ENCODE measurements at regions not wholly inside any gene's neighbourhood (a gene's known extent, or its start where the extent isn't known, plus 50 kb on each side); places are given as distances from the start of the nearest gene placed in this dataset.

DNA sequence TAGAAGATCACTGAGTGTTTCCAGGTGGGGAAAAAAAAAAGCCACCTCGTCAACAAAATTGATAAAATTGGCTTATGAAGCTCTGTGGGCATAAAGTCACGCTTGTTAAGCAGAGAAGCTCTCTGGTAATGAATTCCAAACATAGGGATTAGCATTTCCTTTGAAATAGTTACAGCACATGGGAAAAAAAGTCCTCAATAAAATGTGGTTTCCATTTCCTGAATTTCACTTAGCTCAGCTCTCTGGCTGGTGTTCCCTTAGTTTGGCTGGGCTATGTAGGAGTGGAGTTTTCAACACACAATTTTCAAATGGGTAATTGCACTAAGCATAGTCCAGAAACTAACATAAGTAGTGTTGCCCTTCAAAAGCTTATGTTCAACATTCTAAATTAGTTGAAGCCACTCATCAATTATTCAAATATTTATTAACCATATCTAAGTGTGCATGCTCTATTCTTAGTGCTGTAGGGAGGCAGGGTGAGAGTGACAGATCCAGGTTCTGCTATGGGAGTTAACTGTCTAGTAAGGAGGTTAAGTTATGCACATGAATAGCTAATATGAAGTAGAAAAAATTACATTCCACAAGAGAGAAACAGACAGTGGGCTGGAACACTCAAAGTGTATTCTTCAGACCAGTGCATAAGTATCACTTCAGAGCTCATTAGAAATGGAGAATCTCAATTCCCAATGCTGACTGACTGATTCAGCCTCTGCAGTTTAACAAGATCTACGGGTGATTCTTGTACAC, 445.7 kb downstream of the SMARCA1 start:
- peak; percentile 52 for DNase-seq

- DNase-seq, result no peak
Observed at GRCh38 chrX:129071390-129071789, 451.9 kb downstream of the SMARCA1 start.

GRCh38 chrX:129065895-129066294, 457.4 kb downstream of the SMARCA1 start:
- DNase-seq, result no peak

DNA sequence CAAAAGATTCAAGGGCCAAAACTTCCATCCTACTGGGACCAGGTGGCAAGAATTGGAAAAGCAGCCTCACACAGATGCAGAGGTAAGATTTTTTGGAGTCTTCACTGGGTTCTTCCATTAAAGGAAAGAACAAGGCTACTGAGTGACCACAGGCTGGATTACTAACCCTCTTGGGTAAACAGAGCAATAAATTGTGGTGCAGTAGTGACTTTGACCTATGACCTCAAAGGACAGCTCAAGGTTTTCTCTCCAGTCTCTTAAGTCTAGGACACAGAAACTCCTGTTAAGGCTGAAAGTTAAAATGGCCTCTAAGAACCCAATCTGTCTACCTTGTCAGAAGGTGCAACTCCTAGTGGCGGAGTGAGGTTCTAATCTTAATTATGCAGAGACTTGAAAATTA, 464.9 kb downstream of the SMARCA1 start:
- DNase-seq, result no peak

DNA sequence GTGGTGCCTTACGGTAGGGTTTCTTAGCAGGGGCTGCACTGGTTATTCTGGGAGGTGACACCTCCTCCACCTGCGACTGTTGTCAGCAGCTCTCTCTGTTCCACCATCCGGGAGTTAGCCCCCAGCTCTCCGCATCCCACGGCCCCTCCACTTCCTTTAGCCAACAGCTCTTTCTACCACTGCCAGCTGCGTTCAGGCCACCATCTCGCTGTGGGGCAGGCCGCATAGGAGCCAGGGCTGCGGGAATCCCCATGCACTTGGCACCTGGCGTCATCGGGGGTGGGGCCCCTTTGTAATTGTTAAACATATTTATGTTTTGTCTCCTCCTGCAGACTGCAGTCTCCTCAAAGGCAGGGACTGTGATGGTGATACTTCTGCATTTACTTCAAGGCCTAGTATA, 480.2 kb downstream of the SMARCA1 start:
- DNase-seq, result no peak

DNA sequence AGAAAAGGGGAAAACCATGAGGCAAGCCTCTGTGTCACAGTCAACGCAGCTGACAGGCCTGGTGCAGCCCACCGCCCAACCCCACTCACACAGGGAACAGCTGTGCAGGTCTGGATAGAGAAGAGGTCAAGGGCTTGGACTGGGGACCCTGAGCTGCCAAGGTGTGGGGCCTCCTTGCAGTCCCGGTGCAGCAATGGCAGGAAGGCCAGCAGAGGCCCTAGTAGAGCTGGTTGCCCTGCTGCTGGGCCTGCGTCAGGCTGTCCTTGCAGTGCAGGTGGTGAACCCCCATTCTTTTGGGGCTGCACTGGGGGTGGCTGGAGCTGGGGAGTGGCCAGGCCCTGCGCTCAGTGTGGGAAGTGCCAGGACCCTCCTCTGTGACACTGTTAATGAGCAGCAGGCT, 482.0 kb downstream of the SMARCA1 start:
- DNase-seq, result no peak

- DNase-seq, result no peak
Observed at GRCh38 chrX:129040124-129040523, 483.2 kb downstream of the SMARCA1 start.

DNA sequence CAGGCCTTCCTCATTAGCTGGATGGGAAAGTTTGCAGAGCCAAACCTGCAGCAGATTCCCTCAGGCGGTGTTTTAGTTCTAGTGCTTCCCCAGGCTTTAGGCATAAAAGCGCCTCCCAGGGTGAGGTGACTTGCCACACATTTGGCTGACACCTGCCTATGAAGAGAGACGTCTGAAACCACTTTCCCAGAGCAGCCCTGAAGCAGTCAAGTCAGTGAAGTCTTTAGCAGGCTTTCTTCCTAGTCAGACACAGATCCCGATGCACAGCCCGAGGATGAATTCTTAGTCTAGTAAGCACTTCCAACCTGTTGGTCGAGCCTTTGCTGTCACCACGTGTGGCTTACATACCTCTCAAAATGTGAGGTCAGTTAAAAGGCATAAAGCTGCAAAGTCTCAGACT, 484.1 kb downstream of the SMARCA1 start:
- no peak for DNase-seq

- DNase-seq, result no peak
Observed at GRCh38 chrX:129037389-129037788, 485.9 kb downstream of the SMARCA1 start.

DNA sequence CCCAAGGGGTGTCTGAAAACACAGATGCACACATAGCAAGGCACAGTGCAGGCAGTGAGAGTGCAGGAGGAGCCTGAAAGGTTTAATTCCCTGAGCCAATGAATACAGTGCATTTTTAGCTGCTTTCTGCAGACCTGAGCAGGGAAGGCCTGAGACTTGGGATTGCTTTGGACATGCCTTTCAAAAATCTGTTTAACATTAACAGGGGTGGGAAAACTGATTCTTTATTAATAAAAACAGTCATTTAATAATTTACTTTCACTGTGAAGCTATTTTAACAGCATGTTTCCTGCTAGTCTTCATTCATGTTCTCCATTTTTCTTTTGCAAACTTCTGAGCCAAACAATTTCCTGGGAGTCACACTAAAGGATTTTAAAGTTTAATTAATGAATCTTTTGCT, 488.1 kb downstream of the SMARCA1 start:
- no peak for DNase-seq

DNA sequence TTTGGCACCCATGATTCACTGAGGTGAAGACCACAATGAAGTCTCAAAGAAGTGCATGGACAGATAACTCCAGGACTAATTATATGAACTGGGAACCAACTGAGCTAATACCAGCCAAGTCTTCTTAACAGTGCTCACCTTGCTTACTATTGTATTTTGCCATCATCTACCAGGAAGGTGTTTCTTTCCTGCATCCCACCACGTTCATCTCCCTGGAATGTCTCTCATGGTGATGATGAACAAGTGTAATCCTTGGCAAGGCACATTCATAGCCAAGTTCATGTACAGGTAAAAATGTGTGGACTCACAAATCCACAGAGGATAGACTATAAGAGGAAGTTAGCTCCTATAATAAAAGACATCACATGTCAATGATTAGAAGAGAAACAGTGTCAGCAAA, 489.1 kb downstream of the SMARCA1 start:
- DNase-seq, result no peak

GRCh38 chrX:129026202-129026601, 497.1 kb downstream of the SMARCA1 start:
- DNase-seq, result no peak

GRCh38 chrX:129025376-129025775, 497.9 kb downstream of the SMARCA1 start:
- DNase-seq, result no peak

- no peak for DNase-seq
Observed at GRCh38 chrX:129019412-129019811, 503.9 kb downstream of the SMARCA1 start.

- DNase-seq, result no peak
Observed at GRCh38 chrX:129015381-129015780, 507.9 kb downstream of the SMARCA1 start.

DNA sequence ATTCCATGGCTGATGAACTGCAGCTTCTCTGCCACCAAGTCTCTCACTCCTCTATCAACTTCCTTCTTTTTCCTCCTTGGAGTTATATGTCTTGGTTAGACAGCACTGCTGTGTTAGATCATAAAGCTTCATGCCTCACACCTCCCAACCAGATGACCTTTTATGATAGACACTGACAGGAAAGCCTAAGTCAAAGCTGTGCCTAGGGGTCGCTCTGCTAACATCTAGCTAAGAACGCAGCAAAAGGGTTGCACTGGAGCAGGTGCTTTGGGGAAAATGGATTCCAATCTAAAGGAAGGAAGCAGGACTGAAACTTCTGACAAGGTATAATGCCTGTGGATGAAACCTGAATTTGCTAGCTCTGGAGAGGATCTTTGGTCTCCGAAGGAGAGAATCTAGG, 509.7 kb downstream of the SMARCA1 start:
- no peak for DNase-seq

DNA sequence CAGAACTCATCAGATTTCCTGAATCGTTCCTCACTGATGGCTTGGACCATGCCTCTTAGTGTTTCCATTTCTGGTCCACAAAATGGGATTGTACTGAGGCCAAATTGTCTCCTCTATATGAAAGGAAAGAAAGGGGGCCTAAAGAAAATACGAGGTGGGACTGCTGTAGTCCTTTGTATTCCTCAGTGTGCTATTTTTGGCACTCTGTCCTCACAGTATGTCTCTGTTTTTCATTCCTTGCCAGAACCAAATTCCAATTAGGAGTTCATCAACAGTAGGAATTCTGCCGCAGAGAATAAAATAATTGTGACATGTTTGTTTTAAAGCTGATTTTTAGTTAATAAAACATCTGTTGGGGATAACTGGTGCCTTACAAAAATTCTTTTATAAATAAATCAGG, 515.7 kb downstream of the SMARCA1 start:
- DNase-seq, result no peak

GRCh38 chrX:129006491-129006890, 516.8 kb downstream of the SMARCA1 start:
- DNase-seq, result peak; percentile 25

- no peak for DNase-seq
Observed at GRCh38 chrX:129000797-129001196, 522.5 kb downstream of the SMARCA1 start.

- DNase-seq, result peak; percentile 54
Observed at GRCh38 chrX:129000018-129000417, 523.3 kb downstream of the SMARCA1 start.

DNA sequence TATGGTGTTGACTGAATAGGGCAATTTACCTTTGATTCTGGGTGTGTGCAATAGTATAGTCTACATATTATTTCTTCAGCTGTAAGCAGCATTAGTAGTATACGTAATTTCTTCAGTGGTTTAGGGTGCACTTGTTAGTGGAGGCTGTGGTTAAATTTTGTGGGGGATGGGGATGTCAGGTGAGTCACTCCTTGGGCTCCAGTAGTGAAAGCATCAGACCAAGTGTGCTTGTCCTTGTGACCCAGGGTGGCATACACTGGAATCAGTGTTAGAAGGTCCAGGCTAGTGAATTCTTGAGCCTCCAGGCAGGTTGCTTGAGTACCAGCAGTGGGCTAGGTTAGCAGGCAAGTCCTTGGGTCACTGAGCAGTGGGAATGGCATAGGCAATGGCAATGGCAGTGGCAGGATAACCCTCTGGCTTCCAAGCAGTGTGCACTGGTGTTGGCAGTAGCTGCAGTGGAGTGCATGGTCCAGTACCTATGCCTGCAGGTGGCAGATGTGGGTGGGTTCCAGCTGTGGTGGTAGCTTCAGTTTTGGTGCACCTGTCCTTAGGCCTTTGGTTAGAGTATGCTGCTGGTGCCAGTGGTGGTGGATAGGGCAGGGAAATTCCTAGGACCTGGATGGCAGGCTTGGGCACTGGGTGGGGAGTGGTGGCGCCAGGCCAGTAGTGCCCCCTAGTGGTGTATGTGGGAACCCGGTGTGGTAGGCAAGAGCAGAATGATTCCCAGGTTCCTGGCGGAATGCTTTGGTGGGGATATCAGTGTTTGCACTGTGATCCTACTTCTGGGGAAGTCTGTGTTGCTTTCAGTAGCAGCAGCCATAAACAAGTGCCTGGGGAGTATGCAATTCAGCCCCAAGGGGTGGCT, 531.0 kb downstream of the SMARCA1 start:
- DNase-seq, result no peak

GRCh38 chrX:128975745-128976144, 547.5 kb downstream of the SMARCA1 start:
- DNase-seq, result peak; percentile 35

DNA sequence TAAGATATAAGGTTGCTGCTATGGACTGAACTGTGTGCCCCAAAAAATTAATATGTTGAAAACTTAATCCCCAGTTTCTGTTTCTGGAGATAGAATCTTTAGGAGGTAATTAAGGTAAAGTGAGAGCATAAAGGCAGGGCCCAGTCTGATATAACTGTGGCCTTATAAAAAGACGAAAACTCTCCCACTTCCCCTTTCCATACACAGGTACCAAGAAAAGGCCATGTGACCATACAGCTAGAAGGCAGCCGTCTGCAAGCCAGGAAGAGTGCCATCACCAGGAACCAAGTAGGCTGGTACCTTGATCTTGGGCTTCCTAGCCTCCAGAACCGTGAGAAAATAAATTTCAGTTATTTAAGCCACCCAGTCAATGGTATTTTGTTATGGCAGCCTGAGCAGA, 550.3 kb downstream of the SMARCA1 start:
- no peak for DNase-seq

- DNase-seq, result no peak
Observed at GRCh38 chrX:128961290-128961689, 562.0 kb downstream of the SMARCA1 start.

All from NCI-H1092 treated with DMSO at 0.1 percent for 48 hours (cell line).